MV-4-11 (cell line): ENCODE measurements at regions not wholly inside any gene's neighbourhood (a gene's known extent, or its start where the extent isn't known, plus 50 kb on each side); places are given as distances from the start of the nearest gene placed in this dataset.

Experiments
- DNase-seq: peaks from one replicate; lab custom pipeline; 2025; lab: John Stamatoyannopoulos, UW

GRCh38 chr1:56033321-56034037 is 545.9 kb downstream of the PLPP3 start:
- DNase-seq: no peak

GRCh38 chr1:56032096-56032676 is 547.2 kb downstream of the PLPP3 start:
- no peak for DNase-seq

GRCh38 chr1:56031001-56031400 is 548.4 kb downstream of the PLPP3 start:
- no peak for DNase-seq

DNA sequence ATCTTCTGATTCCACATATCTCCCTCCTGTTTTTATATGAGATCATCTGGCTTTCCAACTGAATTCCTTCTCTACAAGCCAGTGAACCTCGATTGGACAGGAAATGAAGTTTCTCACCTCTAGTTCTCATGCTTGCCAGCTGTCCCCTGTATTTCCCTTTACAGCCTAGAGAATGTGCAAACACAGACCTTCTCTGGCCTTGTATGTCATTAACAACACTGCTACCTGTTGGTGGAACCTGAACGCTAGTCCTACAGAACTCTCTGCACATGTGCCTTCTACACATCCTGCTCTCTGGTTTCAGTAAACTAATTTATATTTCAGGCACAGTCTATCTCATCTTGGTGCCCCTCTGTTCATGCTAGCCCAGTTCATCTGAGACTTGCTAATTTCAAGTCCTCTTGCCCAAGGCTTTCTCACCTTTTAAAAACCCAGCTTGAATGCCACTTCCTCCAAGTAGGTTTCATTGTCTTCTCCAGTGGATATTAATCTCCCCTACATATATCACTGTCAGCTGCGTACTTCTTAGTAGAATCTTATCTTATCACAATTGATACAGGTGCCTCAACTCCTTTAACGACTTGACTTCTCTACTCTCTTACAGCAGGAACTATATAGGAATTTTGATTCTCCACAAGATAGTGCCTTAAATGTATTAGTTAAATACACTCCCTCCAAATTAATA is 549.9 kb downstream of the PLPP3 start:
- no peak for DNase-seq

- no peak for DNase-seq
Observed at GRCh38 chr1:56028911-56029310, 550.5 kb downstream of the PLPP3 start.

- no peak for DNase-seq
Observed at GRCh38 chr1:56028244-56028643, 551.1 kb downstream of the PLPP3 start.

- DNase-seq: no peak
Observed at GRCh38 chr1:56025942-56026341, 553.4 kb downstream of the PLPP3 start.

DNA sequence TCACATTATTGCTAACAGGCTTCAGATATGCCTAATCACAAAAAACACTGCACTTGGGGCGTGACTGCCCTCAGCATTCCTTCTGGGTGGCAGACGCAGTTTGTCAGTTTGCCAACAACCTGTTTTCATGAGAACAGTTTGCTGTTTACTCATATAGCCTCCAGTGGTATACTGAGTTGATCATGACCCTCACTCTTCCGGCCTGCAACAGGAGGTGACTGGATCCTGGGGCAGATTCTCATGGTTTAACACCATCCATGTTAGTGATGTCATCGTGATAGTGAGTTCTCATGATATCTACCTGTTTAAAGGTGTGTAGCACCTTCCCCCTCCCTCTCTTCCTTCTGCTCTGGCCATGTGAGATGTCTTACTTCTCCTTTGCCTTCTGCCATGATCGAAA is 555.2 kb downstream of the PLPP3 start:
- no peak for DNase-seq

DNA sequence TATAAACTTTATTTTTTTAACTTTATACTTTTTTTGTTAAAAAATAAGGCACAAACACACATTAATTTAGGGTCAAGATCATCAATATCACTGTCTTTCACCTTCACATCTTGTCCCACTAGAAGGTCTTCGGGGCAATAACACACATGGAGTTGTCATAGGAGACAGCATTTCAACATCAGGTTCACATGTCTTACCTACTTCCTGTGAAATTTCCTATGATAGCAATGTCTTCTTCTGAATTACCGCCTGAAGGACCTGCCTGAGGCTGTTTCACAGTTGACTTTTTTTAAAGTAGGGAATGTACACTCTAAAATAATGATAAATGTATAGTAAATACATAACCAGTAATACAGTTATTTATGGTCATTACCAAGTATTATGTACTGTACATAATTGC is 559.4 kb downstream of the PLPP3 start:
- DNase-seq: no peak

DNA sequence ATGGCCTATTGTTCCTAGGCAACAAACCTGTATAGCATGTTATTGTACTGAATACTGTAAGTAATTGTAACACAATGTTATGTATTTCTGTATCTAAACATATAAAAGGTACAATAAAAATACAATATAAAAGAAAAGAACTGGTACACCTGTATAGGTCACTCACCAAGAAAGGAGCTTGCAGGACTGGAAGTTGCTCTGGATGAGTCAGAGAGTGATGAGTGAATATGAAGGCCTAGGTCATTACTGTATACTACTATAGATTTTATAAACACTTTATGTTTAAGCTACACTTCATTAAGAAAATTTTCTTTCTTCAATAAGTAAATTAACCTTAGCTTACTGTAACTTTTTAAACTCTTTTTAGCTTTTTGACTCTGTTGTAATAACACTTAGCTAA is 559.9 kb downstream of the PLPP3 start:
- DNase-seq: no peak

- DNase-seq: no peak
Observed at GRCh38 chr1:56017336-56017735, 562.0 kb downstream of the PLPP3 start.

DNA sequence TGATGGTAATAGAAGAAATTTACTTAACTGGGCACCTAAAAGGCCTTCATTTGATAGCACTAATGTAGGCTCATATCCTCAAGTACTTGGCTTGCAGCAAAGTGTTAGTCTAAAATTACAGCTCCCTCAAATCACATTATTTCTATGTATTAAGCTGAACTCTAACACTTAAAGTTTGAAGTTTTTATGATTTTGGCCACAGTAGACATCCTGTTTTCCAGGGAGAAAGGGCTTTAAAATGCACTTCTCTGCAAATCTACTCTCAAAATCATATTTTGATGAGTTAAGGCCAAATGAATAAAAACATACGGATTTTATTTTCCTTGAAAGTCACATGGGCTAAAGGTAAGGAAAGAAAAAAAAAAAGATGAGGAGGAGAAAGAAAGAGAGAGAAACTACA is 575.5 kb downstream of the PLPP3 start:
- no peak for DNase-seq

- DNase-seq: no peak
Observed at GRCh38 chr1:56002231-56002630, 577.1 kb downstream of the PLPP3 start.

- no peak for DNase-seq
Observed at GRCh38 chr1:56000424-56000823, 578.9 kb downstream of the PLPP3 start.

DNA sequence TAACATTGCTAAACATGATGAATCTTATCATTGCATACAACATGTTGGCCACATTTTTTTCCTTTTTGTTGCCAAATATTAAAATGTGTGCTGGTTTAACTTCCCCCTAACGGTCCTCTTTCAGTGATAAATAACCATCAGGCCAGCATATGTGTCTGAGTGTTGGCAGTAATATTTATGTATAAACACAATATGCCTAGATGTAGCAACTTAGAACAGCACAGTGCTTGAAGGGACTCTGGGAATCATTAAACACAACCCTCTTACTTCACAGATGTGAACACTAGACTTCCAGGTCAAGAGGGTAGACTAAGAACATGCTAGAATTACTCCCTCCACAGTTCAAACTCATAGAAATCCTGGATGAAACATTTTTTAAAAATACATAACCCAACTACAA is 581.8 kb downstream of the PLPP3 start:
- DNase-seq: no peak

DNA sequence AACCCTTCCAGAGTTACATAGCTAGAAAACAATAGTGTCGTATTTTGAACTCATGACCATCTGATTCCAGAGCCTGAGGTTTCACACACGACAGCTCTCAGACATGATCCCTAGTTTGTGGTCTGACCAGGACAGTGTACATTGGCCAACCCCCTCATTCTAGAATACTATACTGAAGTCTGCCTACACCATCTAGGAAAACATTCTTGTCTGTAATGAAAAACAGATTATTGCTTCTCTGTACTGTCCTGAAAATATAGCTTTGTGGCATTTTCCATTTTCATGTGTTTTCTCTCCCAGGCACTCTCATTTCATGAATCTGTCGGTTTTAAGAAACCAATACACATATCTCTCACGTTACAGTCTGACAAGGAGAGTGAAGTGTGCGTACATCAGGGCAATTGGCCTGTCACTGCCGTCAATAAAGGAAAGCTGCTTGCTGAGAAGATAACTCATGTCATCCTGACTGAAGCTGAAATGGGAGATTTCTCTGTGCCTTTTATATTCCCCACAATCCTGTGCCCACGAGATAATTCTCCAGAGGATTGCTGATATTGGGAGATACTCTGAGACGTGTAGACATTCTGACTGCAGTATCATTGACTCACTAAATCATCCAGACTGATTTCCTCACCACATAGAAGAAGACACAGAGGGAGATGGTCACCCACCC is 585.6 kb downstream of the PLPP3 start:
- no peak for DNase-seq

DNA sequence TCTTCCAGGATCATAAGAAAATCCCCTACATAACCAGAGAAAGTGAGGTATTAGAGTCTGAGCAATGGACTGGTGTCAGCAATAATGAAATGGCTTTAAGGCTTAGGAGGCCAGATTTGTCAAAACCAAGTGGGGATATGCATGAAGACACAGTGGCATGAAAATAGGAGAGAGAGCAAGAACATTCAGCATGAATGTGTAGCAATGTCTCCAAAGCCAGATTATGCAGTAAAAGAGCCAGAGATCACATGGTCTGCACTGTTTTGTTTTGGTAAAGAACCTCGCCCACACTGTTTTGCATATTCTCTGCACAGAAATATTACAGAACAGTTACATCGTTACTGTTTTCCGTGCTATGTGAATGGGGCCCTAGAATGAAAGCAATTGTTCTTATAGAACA is 589.4 kb downstream of the PLPP3 start:
- DNase-seq: no peak

GRCh38 chr1:55988963-55989452 is 590.4 kb downstream of the PLPP3 start:
- no peak for DNase-seq

DNA sequence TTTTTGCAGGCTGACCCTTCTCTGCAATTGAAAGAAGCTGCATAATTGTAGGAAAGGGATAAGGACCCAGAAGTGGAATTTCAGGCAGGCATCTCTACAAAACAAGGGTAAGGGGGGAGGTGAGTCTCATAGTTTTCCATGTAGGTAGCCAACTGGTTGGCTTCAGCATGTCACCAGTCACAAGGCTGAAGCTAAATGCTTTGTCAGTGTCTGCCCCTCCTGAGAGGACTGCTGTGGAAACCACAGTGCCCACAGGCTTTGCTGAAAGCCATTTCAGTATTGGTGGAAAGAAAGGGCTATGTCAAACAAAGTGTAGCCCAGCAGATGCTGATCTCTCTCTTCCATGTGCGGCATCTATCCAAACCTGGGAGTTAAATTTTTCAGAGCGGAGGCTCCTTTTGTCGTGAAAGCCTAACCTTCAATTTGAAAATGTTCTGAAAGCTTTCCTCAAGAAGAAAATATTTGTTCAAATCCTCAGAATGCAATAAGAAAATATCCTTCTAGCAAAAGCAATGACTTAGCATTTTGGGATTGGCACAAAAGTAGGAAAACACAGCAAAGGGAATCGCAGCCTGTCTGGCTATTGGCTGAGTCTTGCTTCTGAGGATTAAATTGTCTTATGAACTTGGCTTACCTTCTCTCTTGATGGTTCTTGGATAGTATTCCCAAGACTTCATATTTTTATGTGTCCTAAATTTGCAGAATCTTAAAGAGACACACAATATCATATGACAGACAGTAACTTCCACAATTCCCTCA is 591.7 kb downstream of the PLPP3 start:
- no peak for DNase-seq

DNA sequence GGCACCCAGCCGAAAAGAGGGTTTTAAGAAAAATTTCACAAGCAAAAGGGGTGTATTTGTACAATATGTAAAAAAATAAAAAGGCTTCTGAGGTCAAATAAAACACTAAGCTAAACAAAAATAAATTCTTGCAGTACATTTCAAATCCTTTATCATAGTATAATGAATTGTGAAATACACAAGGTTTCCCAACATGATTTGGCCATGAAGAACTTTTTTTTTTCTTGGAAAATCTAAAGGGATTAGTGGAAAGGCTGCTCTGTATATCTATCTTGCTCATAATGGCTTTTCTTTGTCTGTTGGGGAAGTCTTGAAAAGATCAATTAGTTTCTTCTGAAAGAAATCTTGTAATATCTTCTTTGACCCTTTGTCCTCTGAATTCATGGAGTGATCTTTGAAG is 593.4 kb downstream of the PLPP3 start:
- DNase-seq: no peak

- DNase-seq: no peak
Observed at GRCh38 chr1:55981010-55981650, 598.2 kb downstream of the PLPP3 start.

- DNase-seq: no peak
Observed at GRCh38 chr1:55980582-55980981, 598.8 kb downstream of the PLPP3 start.
